Transverse colon (tissue), 4 donors: ENCODE measurements at regions not wholly inside any gene's neighbourhood (a gene's known extent, or its start where the extent isn't known, plus 50 kb on each side); places are given as distances from the start of the nearest gene placed in this dataset.

Experiments
- CTCF ChIP-seq, 5 experiments: fragments of 200-600 bp in 3 of 5; fragments of 450-650 bp in 2 of 5; sonication (generic) in 3 of 5; IDR thresholded peaks; 1 replicate in 2 of 5; 2 replicates in 3 of 5; pipeline ENCODE4 v1.5.1; 2016 to 2017; ENCODE audit warnings: antibody characterized with exemption in 5 of 5, inconsistent platforms in 3 of 5, mild to moderate bottlenecking in 2 of 5, moderate library complexity in 1 of 5
- EP300 ChIP-seq: sonication (generic); formaldehyde crosslinking; IDR thresholded peaks from one replicate; pipeline ENCODE4 v1.6.1; 2017; ENCODE audit warnings: antibody characterized with exemption, low read depth
- POLR2A ChIP-seq: fragments of 450-650 bp; IDR thresholded peaks from one replicate; pipeline ENCODE4 v1.6.1; 2016; ENCODE audit warnings: antibody characterized with exemption, mild to moderate bottlenecking, moderate library complexity
- POLR2AphosphoS5 ChIP-seq, 3 donors: sonication (generic); formaldehyde crosslinking; IDR thresholded peaks; one replicate each; pipeline ENCODE4 v1.6.1; 2016; ENCODE audit warnings: antibody characterized with exemption in 3 of 3

GRCh38 chr6:62516291-62517141 lies 230.5 kb upstream of the KHDRBS2 start:
- TF ChIP-seq CTCF (IDR thresholded peaks at IDR 0.05) = no peak
- no peak for TF ChIP-seq EP300
- no peak for TF ChIP-seq POLR2A
- no peak for TF ChIP-seq POLR2AphosphoS5 (IDR thresholded peaks at IDR 0.05)
